Left lung (tissue), 4 donors: ENCODE measurements at regions not wholly inside any gene's neighbourhood (a gene's known extent, or its start where the extent isn't known, plus 50 kb on each side); places are given as distances from the start of the nearest gene placed in this dataset.

ENCODE experiments used
- ATAC-seq: fragments of 200-7000 bp; cut with Tn5 transposase; one replicate; pipeline ENCODE4 v1.9.1; 2020; ENCODE audit warnings: moderate library complexity
- DNase-seq, 4 donors: peaks; one replicate each; pipeline ENCODE4 v3.0.0-alpha.2; 2013 to 2020
- H3K27ac ChIP-seq, 2 donors: fragments of 200-600 bp; sonication (generic) in 1 of 2; one replicate each; pipeline versions ENCODE4 v1.5.0 to v1.8.0; 2020 to 2021
- H3K27me3 ChIP-seq, 2 donors: fragments of 200-600 bp; sonication (generic) in 1 of 2; one replicate each; pipeline versions ENCODE4 v1.5.0 to v1.8.0; 2020 to 2021
- H3K36me3 ChIP-seq, 2 donors: fragments of 200-600 bp; sonication (generic) in 1 of 2; one replicate each; pipeline versions ENCODE4 v1.5.0 to v1.8.0; 2020 to 2021
- H3K4me1 ChIP-seq, 2 donors: fragments of 200-600 bp; one replicate each; pipeline ENCODE4 v1.8.0; 2021
- H3K4me3 ChIP-seq, 2 donors: fragments of 200-600 bp; sonication (generic) in 1 of 2; one replicate each; pipeline versions ENCODE4 v1.5.0 to v1.8.0; 2020 to 2021; ENCODE audit warnings: mild to moderate bottlenecking in 1 of 2
- H3K9me3 ChIP-seq, 2 donors: fragments of 200-600 bp; sonication (generic) in 1 of 2; one replicate each; pipeline versions ENCODE4 v1.5.0 to v1.8.0; 2020 to 2021
- intact Hi-C, 2 donors: fragments of 100-400 bp; cut with DNase I; formaldehyde crosslinking; loops; one replicate each; pipeline versions ENCODE4 v1.11.2 to v1.14.2; 2022
- TF ChIP-seq, protein P1 (sequence below), 2 donors: fragments of 200-600 bp; sonication (generic) in 1 of 2; IDR thresholded peaks; one replicate each; pipeline versions ENCODE4 v1.5.0 to v1.8.0; 2021; ENCODE audit warnings: antibody characterized with exemption in 2 of 2
- donor health status: DM: no; HTN: yes; CAD: no.
- donor health status: DM: no; HTN: no; CAD: no.

DNA sequence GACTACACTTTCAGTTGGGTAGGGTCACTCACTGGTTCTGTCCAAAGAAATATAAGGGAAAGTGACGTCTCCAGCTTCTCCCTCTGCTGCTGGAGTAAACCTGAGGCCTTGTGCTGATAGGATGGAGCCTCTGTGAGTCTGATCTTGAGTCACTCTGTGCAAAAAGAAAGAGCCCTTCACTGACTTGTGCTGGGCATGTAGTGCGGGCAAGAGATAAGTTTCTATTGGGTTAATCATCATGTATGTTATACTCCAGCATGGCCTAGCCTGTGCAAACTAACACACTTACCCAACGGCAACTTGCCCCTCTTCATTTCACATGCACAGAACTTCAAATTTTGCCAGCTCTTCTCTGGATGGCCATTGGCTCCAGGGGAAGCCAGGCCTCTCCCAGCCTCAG, 118.5 kb upstream of the LMO4 start:
- ATAC-seq (no peak), DNase-seq (no peak)
- Histone ChIP-seq H3K36me3 (no peaks in the 10 kb centered on the region), H3K4me3 (no peak overlapping the region), H3K27me3 (peaks cover 0 to 9% of the 10 kb centered on the region in 2 donors), H3K9me3 (peaks cover 0 to under 1% of the 10 kb centered on the region in 2 donors), H3K4me1 (no peaks in the 10 kb centered on the region), H3K27ac (no peak overlapping the region)
- intact Hi-C loops: no loop called here
- TF ChIP-seq, protein P1, sequence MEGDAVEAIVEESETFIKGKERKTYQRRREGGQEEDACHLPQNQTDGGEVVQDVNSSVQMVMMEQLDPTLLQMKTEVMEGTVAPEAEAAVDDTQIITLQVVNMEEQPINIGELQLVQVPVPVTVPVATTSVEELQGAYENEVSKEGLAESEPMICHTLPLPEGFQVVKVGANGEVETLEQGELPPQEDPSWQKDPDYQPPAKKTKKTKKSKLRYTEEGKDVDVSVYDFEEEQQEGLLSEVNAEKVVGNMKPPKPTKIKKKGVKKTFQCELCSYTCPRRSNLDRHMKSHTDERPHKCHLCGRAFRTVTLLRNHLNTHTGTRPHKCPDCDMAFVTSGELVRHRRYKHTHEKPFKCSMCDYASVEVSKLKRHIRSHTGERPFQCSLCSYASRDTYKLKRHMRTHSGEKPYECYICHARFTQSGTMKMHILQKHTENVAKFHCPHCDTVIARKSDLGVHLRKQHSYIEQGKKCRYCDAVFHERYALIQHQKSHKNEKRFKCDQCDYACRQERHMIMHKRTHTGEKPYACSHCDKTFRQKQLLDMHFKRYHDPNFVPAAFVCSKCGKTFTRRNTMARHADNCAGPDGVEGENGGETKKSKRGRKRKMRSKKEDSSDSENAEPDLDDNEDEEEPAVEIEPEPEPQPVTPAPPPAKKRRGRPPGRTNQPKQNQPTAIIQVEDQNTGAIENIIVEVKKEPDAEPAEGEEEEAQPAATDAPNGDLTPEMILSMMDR (IDR thresholded peaks at IDR 0.05): no peak

DNA sequence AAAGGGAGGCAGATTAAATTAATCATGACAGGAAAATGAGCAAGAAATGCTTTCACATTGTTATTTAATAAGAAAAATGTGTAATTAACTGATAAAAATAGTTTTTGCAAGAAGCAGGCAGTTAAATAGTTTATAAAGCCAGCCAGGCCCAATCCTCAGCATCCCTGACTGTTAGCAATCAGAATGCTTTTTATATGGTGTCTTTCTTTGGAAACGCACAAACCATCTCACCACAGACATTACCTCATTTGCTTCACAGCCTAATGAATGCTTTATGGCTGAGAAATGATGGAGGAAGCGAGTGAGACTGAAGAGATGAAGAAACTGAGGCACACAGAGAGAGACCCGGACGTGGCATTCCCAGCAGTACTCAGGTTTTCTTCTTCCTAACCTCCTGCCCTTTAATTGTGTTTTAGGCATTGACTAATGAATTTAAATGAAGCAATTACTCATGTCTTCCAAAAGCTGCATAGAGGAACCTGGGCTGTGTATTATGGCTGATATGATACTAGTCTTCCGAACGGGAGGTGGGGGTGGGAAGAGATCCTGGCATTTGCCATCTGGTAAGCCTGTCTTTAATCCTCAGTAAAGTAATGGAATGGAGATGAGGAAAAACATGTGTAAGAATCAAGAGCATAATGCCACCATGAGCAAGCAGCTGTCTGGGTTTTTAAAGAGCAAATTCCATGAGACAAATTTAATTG, 116.1 kb upstream of the LMO4 start:
- Histone ChIP-seq H3K9me3 (peaks cover 0 to 11% of the 10 kb centered on the region in 2 donors), H3K27me3 (no peaks in the 10 kb centered on the region), H3K36me3 (no peaks in the 10 kb centered on the region), H3K27ac (no peak overlapping the region), H3K4me1 (no peaks in the 10 kb centered on the region), H3K4me3 (no peak overlapping the region)
- TF ChIP-seq, protein P1 (IDR thresholded peaks at IDR 0.05): no peak
- ATAC-seq (no peak), DNase-seq (no peak)
- intact Hi-C loops: no loop called here

DNA sequence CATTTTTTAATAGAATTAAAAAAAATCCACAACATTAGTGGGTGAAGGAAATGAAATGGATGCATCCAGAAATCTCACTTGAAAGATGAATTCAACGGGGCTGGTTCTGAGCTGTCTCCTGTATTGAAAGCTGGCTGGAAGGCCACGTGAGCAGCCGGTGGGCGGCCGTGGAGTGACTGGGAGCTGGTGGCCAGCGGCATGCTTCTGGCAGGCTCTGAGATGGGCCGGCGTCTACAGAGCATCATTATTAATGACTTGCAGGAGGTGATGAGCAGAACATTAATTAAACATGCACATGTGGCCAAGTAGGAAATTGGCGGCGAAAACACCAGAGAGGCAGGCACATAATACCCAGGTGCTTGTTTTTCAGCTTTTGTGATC, 115.6 kb upstream of the LMO4 start:
- no peaks in the 10 kb centered on the region for H3K27me3 ChIP-seq
- peaks cover 0 to 11% of the 10 kb centered on the region in 2 donors for H3K9me3 ChIP-seq
- no peaks in the 10 kb centered on the region for H3K36me3 ChIP-seq
- DNase-seq: peak in 1 of 4 donors; percentile 62
- TF ChIP-seq, protein P1 (IDR thresholded peaks at IDR 0.05): no peak
- intact Hi-C loops: no loop called here
- no peak overlapping the region for H3K27ac ChIP-seq
- no peaks in the 10 kb centered on the region for H3K4me1 ChIP-seq
- no peak overlapping the region for H3K4me3 ChIP-seq
- ATAC-seq: no peak

DNA sequence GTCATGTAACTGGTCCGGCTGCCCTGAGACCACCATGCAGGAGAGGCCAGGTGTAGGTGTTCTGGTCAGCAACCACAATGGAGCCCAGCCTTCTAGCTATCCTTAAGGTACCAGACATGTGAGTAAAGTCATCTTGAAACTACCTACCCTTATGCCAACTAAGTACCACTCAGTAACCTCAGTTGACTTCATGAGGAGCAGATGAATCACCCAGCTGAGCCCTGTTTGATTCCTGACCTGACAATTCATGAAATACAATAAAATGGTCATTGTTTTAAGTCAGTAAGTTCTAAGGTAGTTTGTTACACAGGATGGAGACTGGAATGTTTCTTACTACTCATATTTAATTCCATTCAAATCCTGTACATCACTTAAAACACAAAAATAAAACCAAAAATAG, 113.1 kb upstream of the LMO4 start:
- Histone ChIP-seq H3K4me3 (no peak overlapping the region), H3K27me3 (no peaks in the 10 kb centered on the region), H3K9me3 (peaks cover 0 to 11% of the 10 kb centered on the region in 2 donors), H3K36me3 (no peaks in the 10 kb centered on the region), H3K27ac (no peak overlapping the region), H3K4me1 (peaks cover 0 to 7% of the 10 kb centered on the region in 2 donors)
- intact Hi-C loops: no loop called here
- TF ChIP-seq, protein P1 (IDR thresholded peaks at IDR 0.05): no peak
- no peak for ATAC-seq
- DNase-seq: no peak

DNA sequence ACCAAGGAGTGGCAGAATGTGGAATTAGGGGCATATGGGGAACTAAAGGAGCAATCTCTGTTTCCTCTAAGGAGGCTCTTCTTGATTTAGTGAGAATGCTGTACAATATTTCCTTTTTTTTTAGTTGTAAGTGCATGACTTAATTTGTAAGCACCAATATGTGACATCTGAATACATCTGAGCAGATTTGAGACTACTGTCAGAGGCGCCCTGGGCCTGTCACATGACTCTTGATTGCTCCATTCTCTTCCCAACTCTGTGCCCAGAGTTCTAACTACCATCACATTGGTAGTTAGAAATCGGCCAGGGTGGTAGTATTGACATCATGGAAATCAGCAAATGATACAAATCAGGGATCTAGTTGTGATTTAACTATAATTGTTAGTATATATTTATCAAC, 110.1 kb upstream of the LMO4 start:
- no peak overlapping the region for H3K27ac ChIP-seq
- H3K9me3 ChIP-seq: peaks cover 0 to 11% of the 10 kb centered on the region in 2 donors
- TF ChIP-seq, protein P1 (IDR thresholded peaks at IDR 0.05): no peak
- ATAC-seq (no peak), DNase-seq (no peak)
- intact Hi-C loops: no loop called here
- H3K36me3 ChIP-seq: no peaks in the 10 kb centered on the region
- H3K27me3 ChIP-seq: no peaks in the 10 kb centered on the region
- H3K4me1 ChIP-seq: peaks cover 0 to 7% of the 10 kb centered on the region in 2 donors
- no peak overlapping the region for H3K4me3 ChIP-seq
